ENCODE measurements at regions not wholly inside any gene's neighbourhood (a gene's known extent, or its start where the extent isn't known, plus 50 kb on each side); places are given as distances from the start of the nearest gene placed in this dataset.

DNA sequence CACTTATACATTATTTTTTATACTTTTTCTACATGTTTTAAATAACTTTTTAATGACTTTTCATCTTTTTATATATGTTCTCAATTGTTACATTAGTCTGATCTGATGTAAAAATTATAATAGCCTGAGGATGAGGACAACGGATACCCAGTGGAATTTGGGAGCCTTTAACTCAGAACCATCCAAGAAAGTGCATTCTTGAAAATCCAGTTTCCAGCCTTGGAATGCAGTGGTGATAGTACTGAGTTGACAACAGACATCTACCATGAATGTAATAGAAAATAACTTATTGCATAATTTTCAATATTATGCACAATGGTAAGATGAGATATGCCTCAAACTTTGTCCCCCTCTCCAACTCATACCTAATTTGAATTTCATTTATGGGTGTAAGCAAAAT, 120.7 kb upstream of the ZC3H15 start:
- WGBS, 3 donors: 71 to 88% (median 75%) methylated on average over 1 of the region's 1 CpG
- Histone ChIP-seq H3K27me3 (ENCODE audit: insufficient read depth in 3 of 3, low read length in 2 of 3) (no peaks in the 10 kb centered on the region), H3K36me3 (ENCODE audit: insufficient read depth in 1 of 2, low read depth in 1 of 2) (no peaks in the 10 kb centered on the region), H3K9me3 (peaks cover 3% of the 10 kb centered on the region), H3K27ac (no peak overlapping the region), H3K4me3 (no peak overlapping the region), H3K4me1 (no peaks in the 10 kb centered on the region)
- TF ChIP-seq, protein P1, sequence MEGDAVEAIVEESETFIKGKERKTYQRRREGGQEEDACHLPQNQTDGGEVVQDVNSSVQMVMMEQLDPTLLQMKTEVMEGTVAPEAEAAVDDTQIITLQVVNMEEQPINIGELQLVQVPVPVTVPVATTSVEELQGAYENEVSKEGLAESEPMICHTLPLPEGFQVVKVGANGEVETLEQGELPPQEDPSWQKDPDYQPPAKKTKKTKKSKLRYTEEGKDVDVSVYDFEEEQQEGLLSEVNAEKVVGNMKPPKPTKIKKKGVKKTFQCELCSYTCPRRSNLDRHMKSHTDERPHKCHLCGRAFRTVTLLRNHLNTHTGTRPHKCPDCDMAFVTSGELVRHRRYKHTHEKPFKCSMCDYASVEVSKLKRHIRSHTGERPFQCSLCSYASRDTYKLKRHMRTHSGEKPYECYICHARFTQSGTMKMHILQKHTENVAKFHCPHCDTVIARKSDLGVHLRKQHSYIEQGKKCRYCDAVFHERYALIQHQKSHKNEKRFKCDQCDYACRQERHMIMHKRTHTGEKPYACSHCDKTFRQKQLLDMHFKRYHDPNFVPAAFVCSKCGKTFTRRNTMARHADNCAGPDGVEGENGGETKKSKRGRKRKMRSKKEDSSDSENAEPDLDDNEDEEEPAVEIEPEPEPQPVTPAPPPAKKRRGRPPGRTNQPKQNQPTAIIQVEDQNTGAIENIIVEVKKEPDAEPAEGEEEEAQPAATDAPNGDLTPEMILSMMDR (IDR thresholded peaks at IDR 0.05): no peak
- intact Hi-C loops (cut with DNase I): no loop called here
- no peak for DNase-seq
- ATAC-seq: no peak

DNA sequence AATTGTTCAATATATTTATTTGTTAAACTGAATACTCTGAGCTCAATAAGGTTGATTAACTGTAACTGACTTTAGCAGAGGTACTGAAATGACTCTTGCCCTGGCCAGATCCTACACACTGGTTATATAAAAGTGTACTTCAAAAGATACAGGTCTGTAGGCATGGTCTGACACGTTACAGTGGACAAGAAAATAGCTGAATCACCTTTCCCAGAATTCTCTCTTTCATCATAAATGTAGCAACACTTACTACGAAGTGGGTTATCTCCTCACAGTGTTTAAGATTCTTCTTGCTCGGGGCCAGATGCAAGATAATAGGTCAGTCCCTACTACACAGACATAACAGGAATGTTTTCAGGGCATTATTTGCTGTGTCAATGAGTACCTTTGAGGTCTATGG, 107.0 kb upstream of the ZC3H15 start:
- 88 to 89% (median 89%) methylated on average over 3 of the region's 3 CpGs for WGBS, 3 donors
- TF ChIP-seq, protein P1 (IDR thresholded peaks at IDR 0.05): no peak
- Histone ChIP-seq H3K4me3 (no peak overlapping the region), H3K9me3 (no peaks in the 10 kb centered on the region), H3K36me3 (ENCODE audit: insufficient read depth in 1 of 2, low read depth in 1 of 2) (no peaks in the 10 kb centered on the region), H3K4me1 (no peaks in the 10 kb centered on the region), H3K27me3 (ENCODE audit: insufficient read depth in 3 of 3, low read length in 2 of 3) (no peaks in the 10 kb centered on the region), H3K27ac (no peak overlapping the region)
- ATAC-seq: no peak
- DNase-seq: no peak
- intact Hi-C loops (cut with DNase I): no loop called here

DNA sequence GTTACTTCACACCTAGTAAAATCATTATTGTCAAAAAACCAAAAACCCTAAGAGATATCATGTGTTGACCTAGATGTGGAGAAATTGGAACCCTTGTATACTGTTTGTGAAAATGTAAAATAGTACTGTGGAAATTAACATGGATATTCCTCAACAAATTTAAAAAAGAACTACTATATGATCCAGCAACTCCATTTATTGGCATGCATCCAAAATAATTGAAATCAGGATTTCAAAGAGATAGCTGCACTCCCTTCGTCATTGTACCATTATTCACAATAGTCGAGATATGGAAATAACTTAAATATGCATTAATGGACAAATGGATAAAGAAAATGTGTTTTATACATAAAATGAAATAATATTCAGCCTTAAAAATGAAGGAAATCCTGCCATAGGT, 105.3 kb upstream of the ZC3H15 start:
- Histone ChIP-seq H3K9me3 (no peaks in the 10 kb centered on the region), H3K4me3 (no peak overlapping the region), H3K36me3 (ENCODE audit: insufficient read depth in 1 of 2, low read depth in 1 of 2) (no peaks in the 10 kb centered on the region), H3K27ac (no peak overlapping the region), H3K4me1 (no peaks in the 10 kb centered on the region), H3K27me3 (ENCODE audit: insufficient read depth in 3 of 3, low read length in 2 of 3) (no peaks in the 10 kb centered on the region)
- TF ChIP-seq, protein P1 (IDR thresholded peaks at IDR 0.05): no peak
- 92% methylated on average over 2 of the region's 2 CpGs for WGBS, 3 donors
- intact Hi-C loops (cut with DNase I): no loop called here
- no peak for DNase-seq
- no peak for ATAC-seq

DNA sequence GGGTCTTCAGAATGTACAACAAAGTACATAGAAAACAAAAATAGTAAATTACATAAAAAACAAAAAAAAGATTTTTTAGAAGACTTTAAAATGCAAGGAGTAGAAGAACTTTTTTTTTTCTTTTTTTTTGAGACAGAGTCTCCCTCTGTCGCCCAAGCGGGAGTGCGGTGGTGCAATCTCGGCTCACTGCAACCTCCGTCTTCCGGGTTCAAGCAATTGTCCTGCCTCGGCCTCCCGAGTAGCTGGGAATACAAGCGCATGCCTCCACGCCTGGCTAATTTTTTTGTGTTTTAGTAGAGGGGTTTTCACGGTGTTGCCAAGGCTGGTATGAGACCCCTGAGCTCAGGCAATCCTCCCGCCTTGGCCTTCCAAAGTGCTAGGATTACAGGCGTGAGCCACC, 104.5 kb upstream of the ZC3H15 start:
- DNase-seq (no peak), ATAC-seq (no peak)
- Histone ChIP-seq H3K4me3 (no peak overlapping the region), H3K27me3 (ENCODE audit: insufficient read depth in 3 of 3, low read length in 2 of 3) (no peaks in the 10 kb centered on the region), H3K27ac (no peak overlapping the region), H3K36me3 (ENCODE audit: insufficient read depth in 1 of 2, low read depth in 1 of 2) (no peaks in the 10 kb centered on the region), H3K4me1 (no peaks in the 10 kb centered on the region), H3K9me3 (no peaks in the 10 kb centered on the region)
- TF ChIP-seq, protein P1 (IDR thresholded peaks at IDR 0.05): no peak
- WGBS, 3 donors: 95% methylated on average over 13 of the region's 13 CpGs
- intact Hi-C loops (cut with DNase I): no loop called here

DNA sequence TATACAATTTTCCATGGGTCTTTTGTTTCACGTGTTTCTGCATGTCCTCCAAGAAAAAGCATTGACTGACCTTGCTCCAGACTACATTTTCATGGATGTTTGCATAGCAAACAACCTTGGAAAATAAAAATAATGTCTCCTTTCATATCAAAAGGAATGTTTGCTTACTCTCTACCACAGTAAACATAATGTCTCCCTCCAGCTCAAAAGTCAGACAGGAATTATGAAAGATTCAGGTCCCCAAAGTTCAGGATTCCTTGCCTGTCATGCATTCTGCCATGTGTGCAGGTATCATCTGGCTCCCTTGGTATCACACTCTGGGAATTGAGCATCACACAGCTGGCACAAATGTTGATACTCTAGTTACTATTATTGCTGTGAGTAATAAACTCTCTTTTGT, 103.1 kb upstream of the ZC3H15 start:
- ATAC-seq (no peak), DNase-seq (no peak)
- Histone ChIP-seq H3K36me3 (ENCODE audit: insufficient read depth in 1 of 2, low read depth in 1 of 2) (no peaks in the 10 kb centered on the region), H3K27ac (no peak overlapping the region), H3K4me3 (no peak overlapping the region), H3K27me3 (ENCODE audit: insufficient read depth in 3 of 3, low read length in 2 of 3) (no peaks in the 10 kb centered on the region), H3K9me3 (no peaks in the 10 kb centered on the region), H3K4me1 (no peaks in the 10 kb centered on the region)
- TF ChIP-seq, protein P1 (IDR thresholded peaks at IDR 0.05): no peak
- intact Hi-C loops (cut with DNase I): no loop called here
- WGBS, 3 donors: 39 to 59% (median 43%) methylated on average over 1 of the region's 1 CpG
